ENCODE measurements at regions not wholly inside any gene's neighbourhood (a gene's known extent, or its start where the extent isn't known, plus 50 kb on each side); places are given as distances from the start of the nearest gene placed in this dataset.

DNA sequence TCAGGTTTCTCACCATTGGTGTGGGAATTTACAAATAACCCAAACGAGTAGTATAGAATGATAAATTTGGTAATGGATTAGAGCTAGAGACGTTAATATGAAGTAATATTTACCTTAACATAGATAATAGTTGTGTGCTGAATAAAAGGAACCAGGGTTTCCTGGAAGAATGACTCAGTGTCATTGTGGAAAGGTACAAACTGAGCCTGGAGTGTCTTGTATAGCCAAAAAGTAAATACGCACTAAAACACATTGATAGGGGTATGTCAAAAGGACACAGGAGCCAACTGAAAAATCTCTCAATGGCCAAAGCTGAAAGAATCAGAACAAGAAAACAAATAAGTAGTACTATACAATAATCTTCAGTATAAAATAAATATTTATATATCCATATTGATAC, 363.5 kb downstream of the SLCO4C1 start:
- no peaks in the 10 kb centered on the region for H3K36me3 ChIP-seq (ENCODE audit: insufficient read depth, low read length)
- H2AFZ ChIP-seq (ENCODE audit: low read length), result no peak overlapping the region
- H3K27me3 ChIP-seq (ENCODE audit: insufficient read depth, low read length, poor library complexity, severe bottlenecking), result no peaks in the 10 kb centered on the region
- no peaks in the 10 kb centered on the region for H3K79me2 ChIP-seq (ENCODE audit: insufficient read depth, low read length)
- H3K4me1 ChIP-seq (ENCODE audit: insufficient read depth, low read length, poor library complexity, severe bottlenecking), result no peaks in the 10 kb centered on the region
- H3K9me3 ChIP-seq (ENCODE audit: insufficient read depth, low read depth, low read length), result no peaks in the 10 kb centered on the region
- H3K9ac ChIP-seq (ENCODE audit: low read depth, low read length, poor library complexity, severe bottlenecking), result no peak overlapping the region
- no peak overlapping the region for H3K4me3 ChIP-seq (ENCODE audit: low read length, poor library complexity, severe bottlenecking)
- no peak for TF ChIP-seq EZH2phosphoT487 (IDR thresholded peaks at IDR 0.05; ENCODE audit: borderline replicate concordance)
- TF ChIP-seq, protein P1, sequence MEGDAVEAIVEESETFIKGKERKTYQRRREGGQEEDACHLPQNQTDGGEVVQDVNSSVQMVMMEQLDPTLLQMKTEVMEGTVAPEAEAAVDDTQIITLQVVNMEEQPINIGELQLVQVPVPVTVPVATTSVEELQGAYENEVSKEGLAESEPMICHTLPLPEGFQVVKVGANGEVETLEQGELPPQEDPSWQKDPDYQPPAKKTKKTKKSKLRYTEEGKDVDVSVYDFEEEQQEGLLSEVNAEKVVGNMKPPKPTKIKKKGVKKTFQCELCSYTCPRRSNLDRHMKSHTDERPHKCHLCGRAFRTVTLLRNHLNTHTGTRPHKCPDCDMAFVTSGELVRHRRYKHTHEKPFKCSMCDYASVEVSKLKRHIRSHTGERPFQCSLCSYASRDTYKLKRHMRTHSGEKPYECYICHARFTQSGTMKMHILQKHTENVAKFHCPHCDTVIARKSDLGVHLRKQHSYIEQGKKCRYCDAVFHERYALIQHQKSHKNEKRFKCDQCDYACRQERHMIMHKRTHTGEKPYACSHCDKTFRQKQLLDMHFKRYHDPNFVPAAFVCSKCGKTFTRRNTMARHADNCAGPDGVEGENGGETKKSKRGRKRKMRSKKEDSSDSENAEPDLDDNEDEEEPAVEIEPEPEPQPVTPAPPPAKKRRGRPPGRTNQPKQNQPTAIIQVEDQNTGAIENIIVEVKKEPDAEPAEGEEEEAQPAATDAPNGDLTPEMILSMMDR (conservative IDR thresholded peaks at IDR 0.05; ENCODE audit: low read length), result no peak
- no peaks in the 10 kb centered on the region for H4K20me1 ChIP-seq (ENCODE audit: insufficient read depth, low read length, poor library complexity, severe bottlenecking)
- H3K9me2 ChIP-seq (replicated peaks; ENCODE audit: low read depth, low read length), result no peaks in the 10 kb centered on the region
- H3F3A ChIP-seq (ENCODE audit: low read depth), result no peaks in the 10 kb centered on the region
- no peak overlapping the region for H3K4me2 ChIP-seq (ENCODE audit: low read depth, low read length, poor library complexity, severe bottlenecking)

DNA sequence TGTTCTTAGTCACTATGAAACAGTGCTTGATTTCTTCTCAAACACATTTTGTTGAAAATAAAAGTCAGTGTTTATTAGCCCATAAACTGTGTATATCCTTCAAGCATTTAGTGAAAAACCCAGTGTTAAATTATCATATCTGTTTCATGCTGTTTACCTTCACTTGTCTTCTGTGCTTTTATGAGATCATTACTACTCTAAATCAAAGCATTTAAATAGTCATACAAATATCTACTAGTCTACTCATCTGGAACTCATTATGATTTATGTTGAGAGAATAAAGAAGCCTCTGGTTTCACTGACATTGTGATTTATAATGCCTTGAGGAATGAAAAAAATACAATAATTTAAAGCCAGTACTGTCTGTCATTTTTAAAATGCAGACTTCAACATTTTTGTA, 366.5 kb downstream of the SLCO4C1 start:
- H3K9me3 ChIP-seq (ENCODE audit: insufficient read depth, low read depth, low read length), result no peaks in the 10 kb centered on the region
- H3F3A ChIP-seq (ENCODE audit: low read depth), result no peaks in the 10 kb centered on the region
- no peaks in the 10 kb centered on the region for H3K36me3 ChIP-seq (ENCODE audit: insufficient read depth, low read length)
- H3K4me2 ChIP-seq (ENCODE audit: low read depth, low read length, poor library complexity, severe bottlenecking), result no peak overlapping the region
- no peak overlapping the region for H3K4me3 ChIP-seq (ENCODE audit: low read length, poor library complexity, severe bottlenecking)
- no peaks in the 10 kb centered on the region for H4K20me1 ChIP-seq (ENCODE audit: insufficient read depth, low read length, poor library complexity, severe bottlenecking)
- no peak overlapping the region for H3K9ac ChIP-seq (ENCODE audit: low read depth, low read length, poor library complexity, severe bottlenecking)
- no peak for TF ChIP-seq EZH2phosphoT487 (IDR thresholded peaks at IDR 0.05; ENCODE audit: borderline replicate concordance)
- TF ChIP-seq, protein P1 (conservative IDR thresholded peaks at IDR 0.05; ENCODE audit: low read length), result no peak
- no peaks in the 10 kb centered on the region for H3K27me3 ChIP-seq (ENCODE audit: insufficient read depth, low read length, poor library complexity, severe bottlenecking)
- H3K79me2 ChIP-seq (ENCODE audit: insufficient read depth, low read length), result no peaks in the 10 kb centered on the region
- H3K9me2 ChIP-seq (replicated peaks; ENCODE audit: low read depth, low read length), result no peaks in the 10 kb centered on the region
- no peak overlapping the region for H2AFZ ChIP-seq (ENCODE audit: low read length)
- no peaks in the 10 kb centered on the region for H3K4me1 ChIP-seq (ENCODE audit: insufficient read depth, low read length, poor library complexity, severe bottlenecking)

DNA sequence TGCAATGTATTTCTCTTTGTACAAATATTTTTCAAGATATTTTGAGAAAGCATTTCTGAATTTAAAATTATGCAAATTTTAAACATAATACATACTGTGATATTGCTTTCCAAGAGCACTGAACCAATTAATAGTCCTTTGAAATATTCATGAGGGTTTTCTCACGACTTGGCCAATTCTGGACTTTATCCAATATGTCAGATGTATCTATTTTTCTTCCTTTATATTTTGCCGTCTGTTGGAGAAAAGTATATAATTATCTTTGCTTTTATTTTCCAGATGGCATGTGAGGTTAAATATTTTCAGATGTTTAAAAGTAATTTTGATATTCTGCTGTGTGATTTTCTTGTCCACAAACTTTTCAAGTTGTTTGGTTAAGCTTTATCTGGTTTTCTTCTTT, 378.9 kb downstream of the SLCO4C1 start:
- no peaks in the 10 kb centered on the region for H3K36me3 ChIP-seq (ENCODE audit: insufficient read depth, low read length)
- no peaks in the 10 kb centered on the region for H3K9me2 ChIP-seq (replicated peaks; ENCODE audit: low read depth, low read length)
- no peaks in the 10 kb centered on the region for H3K9me3 ChIP-seq (ENCODE audit: insufficient read depth, low read depth, low read length)
- no peak overlapping the region for H3K4me2 ChIP-seq (ENCODE audit: low read depth, low read length, poor library complexity, severe bottlenecking)
- H3K27me3 ChIP-seq (ENCODE audit: insufficient read depth, low read length, poor library complexity, severe bottlenecking), result no peaks in the 10 kb centered on the region
- H4K20me1 ChIP-seq (ENCODE audit: insufficient read depth, low read length, poor library complexity, severe bottlenecking), result no peaks in the 10 kb centered on the region
- no peaks in the 10 kb centered on the region for H3F3A ChIP-seq (ENCODE audit: low read depth)
- H3K4me1 ChIP-seq (ENCODE audit: insufficient read depth, low read length, poor library complexity, severe bottlenecking), result no peaks in the 10 kb centered on the region
- H3K4me3 ChIP-seq (ENCODE audit: low read length, poor library complexity, severe bottlenecking), result no peak overlapping the region
- no peaks in the 10 kb centered on the region for H3K79me2 ChIP-seq (ENCODE audit: insufficient read depth, low read length)
- no peak overlapping the region for H2AFZ ChIP-seq (ENCODE audit: low read length)
- no peak overlapping the region for H3K9ac ChIP-seq (ENCODE audit: low read depth, low read length, poor library complexity, severe bottlenecking)
- TF ChIP-seq, protein P1 (conservative IDR thresholded peaks at IDR 0.05; ENCODE audit: low read length), result no peak
- no peak for TF ChIP-seq EZH2phosphoT487 (IDR thresholded peaks at IDR 0.05; ENCODE audit: borderline replicate concordance)
